Activated CD4-positive, alpha-beta T cell treated with anti-CD3 and anti-CD28 coated beads for 1 hour (primary cell): ENCODE measurements at regions not wholly inside any gene's neighbourhood (a gene's known extent, or its start where the extent isn't known, plus 50 kb on each side); places are given as distances from the start of the nearest gene placed in this dataset.

Experiments
- DNase-seq: peaks from one replicate; pipeline ENCODE4 v3.0.0-alpha.2; 2020

DNA sequence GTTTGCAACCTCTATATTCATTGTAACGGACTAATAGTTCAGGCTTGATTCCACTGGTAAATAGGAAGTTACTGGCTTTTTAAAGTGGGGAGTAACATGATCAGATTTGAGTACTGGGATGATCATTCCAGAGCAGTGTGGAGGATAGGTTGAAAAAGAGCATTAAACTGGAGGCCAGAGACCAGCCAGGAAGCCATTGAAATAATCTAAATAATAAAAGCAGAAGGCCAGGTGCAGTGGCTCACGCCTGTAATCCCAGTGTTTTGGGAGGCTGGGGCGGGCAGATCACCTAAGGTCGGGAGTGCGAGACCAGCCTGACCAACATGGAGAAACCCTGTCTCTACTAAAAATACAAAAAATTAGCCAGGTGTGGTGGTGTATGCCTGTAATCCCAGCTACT, 56.0 kb upstream of the MSX2 start:
- DNase-seq: no peak
